HT1080 (cell line): ENCODE measurements at regions not wholly inside any gene's neighbourhood (a gene's known extent, or its start where the extent isn't known, plus 50 kb on each side); places are given as distances from the start of the nearest gene placed in this dataset.

Experiments
- DNase-seq: peaks from one replicate; pipeline ENCODE4 v3.0.0-alpha.2; 2015; ENCODE audit warnings: low read depth

DNA sequence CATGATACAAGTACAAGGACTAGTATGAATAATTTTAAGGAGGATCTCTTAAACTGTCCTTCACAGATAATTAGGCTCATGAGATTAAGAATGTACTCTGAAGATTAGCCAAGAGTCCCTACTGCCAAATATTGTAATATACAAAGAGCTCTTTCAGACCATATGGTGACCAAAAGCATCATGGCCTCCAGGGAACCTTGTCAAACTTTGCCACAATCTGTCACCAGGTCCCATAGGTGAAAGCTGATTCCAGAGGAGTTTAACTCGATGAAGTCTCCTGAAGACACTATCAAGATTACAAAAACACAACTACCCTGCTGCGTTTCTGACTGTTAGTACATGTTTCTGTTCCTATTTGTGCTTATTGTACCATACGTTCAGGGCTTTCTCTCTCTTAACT, 395.4 kb upstream of the ITGA1 start:
- no peak for DNase-seq

DNA sequence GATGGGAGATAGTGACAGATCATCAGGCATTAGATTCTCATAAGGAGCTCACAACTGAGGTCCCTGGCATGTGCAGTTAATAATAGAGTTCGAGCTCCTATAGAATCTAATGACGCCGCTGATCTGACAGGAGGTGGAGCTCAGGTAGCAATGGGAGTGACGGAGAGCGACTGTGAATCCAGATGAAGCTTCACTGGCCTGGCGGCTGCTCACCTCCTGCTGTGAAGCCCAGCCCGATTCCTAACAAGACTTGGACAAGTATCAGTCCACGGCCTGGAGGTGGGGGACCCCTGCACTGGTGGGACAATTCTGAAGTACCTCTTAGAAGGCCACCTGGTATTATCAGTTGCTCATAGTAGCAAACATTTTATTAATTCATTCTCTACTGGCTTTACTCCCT, 377.9 kb upstream of the ITGA1 start:
- DNase-seq, result no peak

- no peak for DNase-seq
These were observed 368.4 kb upstream of the ITGA1 start for GRCh38 chr5:52419357-52419756.

DNA sequence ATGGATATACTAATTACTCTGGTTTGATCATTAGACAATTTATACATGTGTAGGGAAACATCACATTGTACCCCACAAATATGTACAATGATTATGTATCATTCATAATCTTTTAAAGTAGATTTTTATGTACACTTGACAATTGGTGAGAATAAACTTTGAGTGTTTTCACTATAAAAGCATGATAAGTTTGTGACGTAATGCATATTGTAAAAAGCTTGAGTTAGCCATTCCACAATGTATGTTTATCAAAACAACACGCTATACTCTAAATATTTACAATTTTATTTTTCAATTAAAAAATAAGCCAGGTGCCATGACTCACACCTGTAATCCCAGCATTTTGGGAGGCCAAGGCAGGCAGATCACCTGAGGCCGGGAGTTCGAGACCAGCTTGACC, 360.1 kb upstream of the ITGA1 start:
- no peak for DNase-seq

DNA sequence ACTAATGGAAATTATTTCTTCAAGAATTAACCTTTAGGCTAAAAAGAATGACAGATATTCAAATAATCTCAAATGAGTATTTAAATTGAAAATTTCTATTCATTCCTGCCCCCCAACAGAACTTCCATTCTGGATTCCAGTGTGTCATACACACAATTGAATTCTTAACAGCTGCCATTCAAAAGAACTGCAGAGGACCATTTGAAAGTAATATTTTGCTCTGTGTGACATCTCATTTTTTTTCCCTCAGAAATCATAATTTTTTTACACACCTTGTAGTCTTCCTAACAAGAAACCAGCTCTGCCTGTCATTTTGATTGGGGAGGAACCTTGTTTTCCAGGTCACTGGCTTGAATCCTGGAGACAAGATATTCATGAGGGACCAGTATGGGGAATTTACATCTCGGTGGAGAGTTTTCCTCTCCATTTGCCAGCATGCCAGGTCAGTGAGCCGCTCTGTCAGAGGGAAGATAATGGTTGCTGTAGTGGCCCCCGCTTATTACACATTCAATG, 358.7 kb upstream of the ITGA1 start:
- DNase-seq, result no peak

- DNase-seq, result no peak
These were observed 345.9 kb upstream of the ITGA1 start for GRCh38 chr5:52441768-52442167.

GRCh38 chr5:52443187-52443586, 344.5 kb upstream of the ITGA1 start:
- no peak for DNase-seq

DNA sequence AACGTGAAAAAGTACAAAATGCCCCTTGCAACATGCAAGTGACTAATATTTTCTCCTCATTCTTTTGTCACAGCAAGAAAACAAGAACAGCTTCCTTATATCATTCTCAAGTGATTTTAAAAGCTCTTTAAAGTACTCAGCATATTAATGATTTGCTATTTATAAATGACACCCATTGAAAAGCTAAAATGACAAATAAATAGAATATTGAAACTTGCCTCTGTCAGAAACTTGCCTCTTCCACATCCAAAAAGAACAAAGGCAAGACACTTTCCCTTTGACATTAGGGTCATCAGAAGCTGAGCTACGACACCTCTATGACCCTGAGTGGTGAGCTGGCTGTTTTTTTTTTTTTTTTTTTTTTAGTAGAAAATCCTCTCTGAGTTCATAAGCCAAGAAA, 339.6 kb upstream of the ITGA1 start:
- no peak for DNase-seq

DNA sequence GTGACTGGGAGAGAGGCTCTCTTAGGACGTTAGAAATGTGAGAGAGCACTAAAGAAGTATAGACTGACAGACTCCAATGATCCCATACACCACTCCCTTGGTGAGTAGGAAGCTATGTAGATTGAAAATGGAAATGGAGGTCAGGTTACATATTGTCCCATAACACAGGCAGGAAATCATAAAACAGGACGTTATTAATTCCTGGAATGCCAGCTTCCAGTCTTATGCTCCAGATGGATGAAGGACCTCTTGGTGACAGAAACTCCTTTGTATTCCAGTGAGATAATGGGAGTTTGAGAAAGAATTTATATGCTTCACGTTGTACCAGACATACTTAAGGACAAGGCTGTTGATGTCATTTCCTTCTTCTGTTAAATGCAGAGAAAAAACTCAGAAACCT, 338.2 kb upstream of the ITGA1 start:
- peak; percentile 1 for DNase-seq

DNA sequence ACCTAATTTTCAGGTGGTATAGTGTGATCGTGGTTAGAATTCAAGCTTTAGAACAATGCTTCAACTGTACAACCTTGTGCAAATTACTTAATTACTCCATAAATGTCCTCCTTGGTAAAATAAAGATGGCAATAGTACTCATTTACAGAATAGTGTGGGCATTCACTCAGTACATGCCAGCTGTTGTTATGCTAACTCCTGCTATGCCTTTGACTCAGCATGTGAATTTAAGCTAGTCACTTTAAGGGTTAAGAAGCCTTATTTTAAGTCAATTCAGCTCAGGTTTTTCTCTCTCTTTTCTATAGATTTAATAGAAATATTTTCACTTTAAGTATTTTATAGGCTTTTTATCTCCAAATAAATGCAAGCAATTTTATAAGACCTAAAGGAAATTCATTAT, 335.6 kb upstream of the ITGA1 start:
- DNase-seq, result no peak

DNA sequence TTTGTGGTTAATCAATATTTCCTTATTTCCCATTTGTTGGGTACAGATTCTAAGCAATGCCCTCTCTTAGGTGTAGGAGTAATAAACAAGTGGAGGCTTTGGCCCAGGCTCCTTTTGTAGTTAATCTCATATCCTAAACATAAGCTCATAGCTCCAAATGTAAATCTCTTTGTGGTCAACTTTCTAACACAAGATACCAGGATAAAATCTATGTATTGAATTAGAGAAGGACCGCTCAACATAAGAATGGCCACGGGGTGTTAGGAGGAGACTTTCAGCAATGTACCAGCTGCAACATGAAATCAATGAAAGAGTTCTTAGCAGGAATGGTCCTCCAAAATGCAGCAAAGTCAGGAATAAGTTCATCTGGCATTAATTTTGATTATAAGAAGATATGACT, 334.5 kb upstream of the ITGA1 start:
- DNase-seq, result no peak

DNA sequence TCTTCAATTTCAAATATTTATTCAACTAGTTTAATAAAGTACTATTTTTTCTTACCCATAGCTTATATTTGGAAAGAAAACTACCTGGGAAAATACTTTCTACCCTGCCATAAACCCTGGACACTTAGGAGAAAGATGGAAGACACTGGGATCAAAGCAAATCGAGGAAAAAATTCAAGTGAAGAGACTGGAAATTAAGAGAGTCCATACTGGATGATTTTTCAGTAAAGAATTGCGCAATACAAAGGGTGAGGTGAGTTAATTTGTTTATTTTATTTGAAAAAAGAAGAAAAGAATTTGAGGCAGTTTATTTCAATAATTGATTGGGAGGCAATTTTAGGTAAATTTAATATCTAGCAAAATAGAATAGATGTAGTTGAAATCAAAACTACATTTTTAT, 331.8 kb upstream of the ITGA1 start:
- DNase-seq, result no peak

- no peak for DNase-seq
These were observed 329.9 kb upstream of the ITGA1 start for GRCh38 chr5:52457810-52458209.

GRCh38 chr5:52466113-52466512, 321.6 kb upstream of the ITGA1 start:
- no peak for DNase-seq

- DNase-seq, result no peak
These were observed 320.8 kb upstream of the ITGA1 start for GRCh38 chr5:52466749-52467520.

- DNase-seq, result no peak
These were observed 318.7 kb upstream of the ITGA1 start for GRCh38 chr5:52468976-52469375.

DNA sequence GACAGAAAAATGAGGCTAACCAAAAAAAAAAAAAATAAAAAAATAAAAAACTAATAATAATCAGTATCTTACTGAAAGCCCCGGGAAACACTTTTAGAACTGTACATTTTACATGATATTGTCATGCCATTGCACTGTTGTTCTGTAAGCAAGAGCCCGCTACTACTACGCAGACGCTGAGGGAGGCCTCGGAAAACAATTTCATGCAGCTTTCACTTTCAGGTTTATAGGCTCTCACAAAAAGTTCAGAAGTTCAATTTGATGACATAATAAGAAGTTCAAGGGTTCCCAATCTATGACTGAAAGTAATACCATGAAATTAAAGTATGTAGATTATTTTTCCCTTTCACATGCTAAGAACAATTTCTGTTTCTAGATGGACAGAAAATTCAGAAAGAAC, 318.3 kb upstream of the ITGA1 start:
- no peak for DNase-seq

DNA sequence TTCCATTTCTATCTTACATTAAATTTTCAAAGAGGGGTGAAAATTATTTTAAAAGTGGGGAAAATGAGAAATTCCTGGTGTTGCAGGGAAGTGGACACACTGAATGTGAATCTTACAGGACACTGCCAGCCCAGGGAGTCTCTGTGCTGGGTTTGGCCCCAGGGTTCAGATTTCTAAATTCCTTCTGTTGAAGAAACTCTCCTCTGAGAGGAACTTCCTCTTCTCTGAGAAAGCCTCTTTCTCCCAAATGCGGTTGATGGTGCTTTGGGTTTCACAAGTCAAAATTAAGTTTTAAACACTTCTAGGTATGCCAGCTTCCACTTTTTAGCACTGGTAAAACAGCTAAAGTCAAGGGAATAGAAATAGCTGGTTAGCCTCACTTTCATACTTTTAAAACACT, 317.9 kb upstream of the ITGA1 start:
- DNase-seq, result no peak

DNA sequence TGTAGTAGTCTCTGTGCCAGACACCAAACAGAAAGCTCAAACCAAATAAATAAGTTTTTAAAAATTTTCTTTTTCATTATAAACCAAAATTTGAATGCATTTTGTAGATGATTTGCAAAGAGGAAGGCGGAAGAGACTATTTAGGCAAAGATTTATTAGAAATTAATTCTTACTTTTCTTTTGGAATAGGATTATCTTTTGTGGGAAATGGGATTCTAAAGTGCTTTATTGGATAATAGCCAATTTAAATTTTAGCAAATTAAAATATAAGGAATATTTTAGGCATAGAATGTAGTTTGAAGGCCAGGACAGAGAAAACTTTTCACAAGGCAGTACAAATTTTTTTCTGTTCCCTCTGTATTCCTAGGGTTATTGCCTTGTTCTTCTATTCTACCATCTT, 311.4 kb upstream of the ITGA1 start:
- DNase-seq, result no peak

- DNase-seq, result peak; percentile 32
These were observed 306.5 kb upstream of the ITGA1 start for GRCh38 chr5:52481201-52481600.

GRCh38 chr5:52481851-52482250, 305.9 kb upstream of the ITGA1 start:
- DNase-seq, result no peak

GRCh38 chr5:52491071-52491787, 296.5 kb upstream of the ITGA1 start:
- DNase-seq, result no peak

DNA sequence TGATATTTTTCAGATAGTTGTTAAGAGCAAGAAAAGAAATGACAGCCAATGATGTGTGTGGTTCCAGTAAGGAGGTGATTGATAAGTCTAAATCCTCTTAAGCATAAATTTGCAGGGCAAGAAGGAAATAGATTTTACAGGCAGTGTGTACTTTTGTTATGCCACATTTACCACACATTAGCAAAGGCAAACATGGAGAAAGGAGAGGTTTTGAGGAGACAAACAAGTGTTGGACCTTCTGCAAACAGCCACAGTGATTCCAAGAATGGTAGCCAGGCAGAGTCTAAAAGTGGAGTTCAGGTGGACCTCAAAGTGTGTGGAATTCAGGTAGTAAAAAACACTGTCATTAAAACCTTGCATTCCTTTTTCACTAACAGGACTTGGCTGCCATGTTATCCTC, 295.9 kb upstream of the ITGA1 start:
- DNase-seq, result no peak
